C4-2B (cell line): ENCODE measurements at regions not wholly inside any gene's neighbourhood (a gene's known extent, or its start where the extent isn't known, plus 50 kb on each side); places are given as distances from the start of the nearest gene placed in this dataset.

Source experiments
- ZFX ChIP-seq: fragments of 450-650 bp; IDR thresholded peaks from 2 replicates; pipeline ENCODE4 v1.6.1; 2017
- TF ChIP-seq, protein P1 (sequence below): fragments of 450-650 bp; conservative IDR thresholded peaks from 2 replicates; pipeline ENCODE4 v1.5.1; 2017; ENCODE audit warnings: mild to moderate bottlenecking

DNA sequence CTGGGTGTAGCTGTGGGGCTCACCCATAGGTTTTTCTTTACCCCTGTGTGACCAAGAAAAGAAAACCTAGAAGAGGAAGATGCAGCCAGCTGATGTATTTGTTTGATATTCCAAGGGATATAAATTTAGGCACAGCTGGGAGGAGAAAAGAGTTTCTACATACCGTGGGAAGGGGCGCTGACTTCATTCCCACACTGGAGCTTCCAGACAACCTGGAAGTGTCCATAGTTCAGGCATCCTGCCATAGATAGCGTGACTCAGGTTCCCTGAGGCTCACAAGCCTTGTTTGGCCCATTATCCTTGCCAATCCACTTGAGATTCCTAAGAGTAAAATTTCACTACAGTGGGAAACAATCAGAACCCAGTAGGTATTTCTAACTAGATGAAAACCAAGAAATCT is 371.7 kb upstream of the NRP1 start:
- TF ChIP-seq, protein P1, sequence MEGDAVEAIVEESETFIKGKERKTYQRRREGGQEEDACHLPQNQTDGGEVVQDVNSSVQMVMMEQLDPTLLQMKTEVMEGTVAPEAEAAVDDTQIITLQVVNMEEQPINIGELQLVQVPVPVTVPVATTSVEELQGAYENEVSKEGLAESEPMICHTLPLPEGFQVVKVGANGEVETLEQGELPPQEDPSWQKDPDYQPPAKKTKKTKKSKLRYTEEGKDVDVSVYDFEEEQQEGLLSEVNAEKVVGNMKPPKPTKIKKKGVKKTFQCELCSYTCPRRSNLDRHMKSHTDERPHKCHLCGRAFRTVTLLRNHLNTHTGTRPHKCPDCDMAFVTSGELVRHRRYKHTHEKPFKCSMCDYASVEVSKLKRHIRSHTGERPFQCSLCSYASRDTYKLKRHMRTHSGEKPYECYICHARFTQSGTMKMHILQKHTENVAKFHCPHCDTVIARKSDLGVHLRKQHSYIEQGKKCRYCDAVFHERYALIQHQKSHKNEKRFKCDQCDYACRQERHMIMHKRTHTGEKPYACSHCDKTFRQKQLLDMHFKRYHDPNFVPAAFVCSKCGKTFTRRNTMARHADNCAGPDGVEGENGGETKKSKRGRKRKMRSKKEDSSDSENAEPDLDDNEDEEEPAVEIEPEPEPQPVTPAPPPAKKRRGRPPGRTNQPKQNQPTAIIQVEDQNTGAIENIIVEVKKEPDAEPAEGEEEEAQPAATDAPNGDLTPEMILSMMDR, result no peak
- no peak for TF ChIP-seq ZFX
